NCI-H1105 (cell line): ENCODE measurements at regions not wholly inside any gene's neighbourhood (a gene's known extent, or its start where the extent isn't known, plus 50 kb on each side); places are given as distances from the start of the nearest gene placed in this dataset.
A peak's percentile ranks its signal among the peaks of the same experiment; 100 is the strongest.

Experiments used
- DNase-seq: peaks from one replicate; lab custom pipeline; 2025; lab: John Stamatoyannopoulos, UW

GRCh38 chr6:87851674-87852299 is 149.8 kb upstream of the AKIRIN2 start:
- no peak for DNase-seq

DNA sequence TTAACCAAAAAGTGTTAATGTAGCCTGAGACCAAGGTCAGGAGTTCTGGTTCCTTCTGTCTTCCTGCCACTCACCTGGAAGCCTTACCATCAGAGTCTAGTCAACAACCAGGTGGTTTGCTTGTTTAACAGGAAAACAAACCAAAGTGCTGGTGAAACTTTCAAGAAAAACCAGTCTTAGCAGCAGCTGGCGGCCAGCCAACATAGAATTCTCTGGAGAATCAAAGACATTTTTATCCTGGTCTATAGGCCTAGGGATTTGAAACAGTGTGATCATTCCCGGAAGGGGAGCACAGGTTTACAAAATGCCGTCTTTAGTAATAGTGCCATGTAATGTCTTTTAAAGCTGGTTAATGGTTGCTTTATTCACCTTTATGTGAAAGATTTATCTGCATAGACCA is 146.6 kb upstream of the AKIRIN2 start:
- peak; percentile 6 for DNase-seq

DNA sequence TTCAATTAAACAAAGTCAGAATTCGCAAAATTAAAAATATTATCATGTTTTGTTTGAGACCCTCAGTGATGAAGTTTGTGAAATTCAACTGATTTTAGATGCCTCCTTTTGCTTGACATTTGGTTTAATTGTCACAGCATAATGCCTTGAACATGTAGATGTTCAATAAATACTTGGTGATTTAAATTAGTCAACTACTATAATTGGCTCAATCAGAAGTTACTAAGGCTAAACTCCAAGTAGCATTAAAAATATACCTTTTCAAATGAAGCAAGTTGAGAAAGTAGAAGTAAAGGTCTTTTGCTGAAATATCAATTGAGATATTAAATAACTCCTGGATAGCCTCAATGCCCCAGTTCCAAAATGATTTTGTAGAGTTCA is 145.8 kb upstream of the AKIRIN2 start:
- DNase-seq, result no peak

- no peak for DNase-seq
Observed at GRCh38 chr6:87847135-87847829, 145.2 kb upstream of the AKIRIN2 start.

DNA sequence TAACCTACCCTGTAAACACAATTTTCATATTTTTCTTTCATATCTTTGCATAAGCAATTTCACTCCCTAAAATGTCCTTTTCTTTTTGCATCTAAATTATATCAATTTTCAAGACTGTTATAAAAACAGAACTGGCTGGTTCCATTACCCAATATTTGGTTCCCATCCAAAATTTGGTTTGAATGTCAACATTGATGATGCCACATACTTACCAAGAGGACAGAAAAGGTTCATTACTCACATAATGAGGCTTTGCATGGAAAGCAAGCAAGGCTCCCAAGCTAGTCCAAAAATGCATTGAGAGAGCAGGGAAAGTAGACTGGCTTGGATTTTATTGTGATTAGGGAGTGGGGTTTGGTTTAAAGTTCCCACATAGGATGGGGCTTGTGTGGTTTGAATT is 144.4 kb upstream of the AKIRIN2 start:
- no peak for DNase-seq

DNA sequence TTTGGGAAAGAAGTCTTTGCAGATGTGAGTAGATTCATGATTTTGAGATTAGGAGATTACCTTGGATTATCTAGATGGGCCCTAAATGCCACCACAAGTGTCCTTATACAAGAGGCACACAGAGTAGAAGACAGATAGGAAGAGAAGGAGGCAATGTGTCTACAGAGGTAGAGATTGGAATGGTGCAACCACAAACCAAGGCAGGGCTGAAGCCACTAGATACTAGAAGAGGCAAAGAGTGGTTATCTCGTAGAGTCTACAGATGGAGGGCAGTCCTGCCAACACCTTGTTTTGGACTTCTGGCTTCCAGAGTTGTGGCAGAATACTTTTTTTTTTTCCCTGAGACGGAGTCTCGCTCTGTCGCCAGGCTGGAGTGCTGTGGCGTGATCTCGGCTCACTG is 138.3 kb upstream of the AKIRIN2 start:
- DNase-seq, result no peak

- DNase-seq, result no peak
Observed at GRCh38 chr6:87837876-87838275, 135.8 kb upstream of the AKIRIN2 start.

DNA sequence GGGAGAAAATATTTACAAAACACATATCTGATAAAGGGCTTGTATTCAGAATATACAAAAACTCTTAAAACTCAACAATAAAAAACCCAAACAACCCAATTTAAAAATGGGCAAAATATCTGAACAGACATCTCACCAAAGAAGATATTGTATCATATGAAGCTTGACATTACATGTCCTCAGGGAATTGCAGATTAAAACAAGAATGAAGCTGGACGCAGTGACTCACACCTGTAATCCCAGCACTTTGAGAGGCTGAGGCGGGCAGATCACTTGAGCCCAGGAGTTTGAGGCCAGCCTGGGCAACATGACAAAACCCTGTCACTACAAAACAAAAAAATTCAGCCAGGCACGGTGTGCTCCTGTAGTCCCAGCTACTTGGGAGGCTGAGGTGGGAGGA is 135.4 kb upstream of the AKIRIN2 start:
- DNase-seq, result no peak

- DNase-seq, result peak; percentile 44
Observed at GRCh38 chr6:87832025-87832825, 130.2 kb upstream of the AKIRIN2 start.

- DNase-seq, result no peak
Observed at GRCh38 chr6:87830907-87831306, 128.9 kb upstream of the AKIRIN2 start.

- DNase-seq, result no peak
Observed at GRCh38 chr6:87829622-87830121, 127.6 kb upstream of the AKIRIN2 start.

- DNase-seq, result no peak
Observed at GRCh38 chr6:87828044-87828443, 126.0 kb upstream of the AKIRIN2 start.

GRCh38 chr6:87827346-87827745 is 125.3 kb upstream of the AKIRIN2 start:
- DNase-seq, result no peak

- no peak for DNase-seq
Observed at GRCh38 chr6:87826424-87826823, 124.4 kb upstream of the AKIRIN2 start.

- no peak for DNase-seq
Observed at GRCh38 chr6:87825821-87826221, 123.8 kb upstream of the AKIRIN2 start.

- DNase-seq, result no peak
Observed at GRCh38 chr6:87824958-87825491, 123.0 kb upstream of the AKIRIN2 start.

GRCh38 chr6:87822011-87822410 is 120.0 kb upstream of the AKIRIN2 start:
- DNase-seq, result no peak

DNA sequence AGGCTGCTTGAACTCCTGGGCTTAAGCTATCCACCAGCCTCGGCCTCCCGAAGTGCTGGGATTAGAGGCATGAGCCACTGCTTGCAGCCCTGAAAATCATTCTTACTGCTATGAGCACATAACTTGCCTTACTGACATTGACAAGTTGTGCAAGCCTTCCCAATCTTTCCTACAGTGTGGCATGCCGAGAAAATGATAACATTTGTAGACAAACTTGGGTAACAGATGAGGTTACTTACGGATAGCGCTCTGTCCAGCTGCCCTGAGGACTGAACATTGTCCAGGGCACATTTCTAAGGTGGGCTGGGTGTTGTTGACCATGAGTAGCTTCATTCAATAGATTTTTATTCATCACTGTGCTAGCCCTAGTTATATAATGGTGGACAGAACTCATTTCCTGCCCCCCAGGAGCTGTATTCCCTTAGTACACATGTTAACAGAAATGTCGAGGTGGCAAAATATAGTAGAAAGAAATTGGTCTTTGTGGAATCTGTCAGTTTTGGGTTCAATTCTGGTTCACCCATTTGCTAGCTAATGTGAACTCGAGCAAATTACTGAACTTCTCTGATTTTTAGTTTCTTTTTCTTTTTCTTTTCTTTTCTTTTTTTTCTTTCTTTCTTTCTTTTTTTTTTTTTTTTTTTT is 118.4 kb upstream of the AKIRIN2 start:
- no peak for DNase-seq

DNA sequence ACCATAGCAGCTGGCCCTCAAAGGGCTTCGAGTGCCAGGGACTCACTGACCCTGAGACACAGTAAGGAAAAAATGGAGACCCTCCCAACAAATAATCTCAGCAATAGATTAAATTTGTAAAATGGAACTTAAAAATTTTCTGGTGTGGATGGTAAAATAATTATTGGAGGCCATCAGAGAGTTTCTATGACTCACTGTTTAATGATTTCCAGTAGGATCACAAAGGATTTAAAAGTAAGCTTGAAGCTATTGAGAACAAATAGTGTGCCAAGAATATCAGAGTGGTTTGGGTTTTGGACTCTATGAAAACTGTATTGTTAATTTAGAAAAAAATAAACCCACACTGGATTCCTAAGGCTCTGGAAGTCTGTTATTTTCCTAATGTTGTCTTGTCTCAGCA is 115.2 kb upstream of the AKIRIN2 start:
- DNase-seq, result no peak

- DNase-seq, result no peak
Observed at GRCh38 chr6:87815449-87815848, 113.4 kb upstream of the AKIRIN2 start.

DNA sequence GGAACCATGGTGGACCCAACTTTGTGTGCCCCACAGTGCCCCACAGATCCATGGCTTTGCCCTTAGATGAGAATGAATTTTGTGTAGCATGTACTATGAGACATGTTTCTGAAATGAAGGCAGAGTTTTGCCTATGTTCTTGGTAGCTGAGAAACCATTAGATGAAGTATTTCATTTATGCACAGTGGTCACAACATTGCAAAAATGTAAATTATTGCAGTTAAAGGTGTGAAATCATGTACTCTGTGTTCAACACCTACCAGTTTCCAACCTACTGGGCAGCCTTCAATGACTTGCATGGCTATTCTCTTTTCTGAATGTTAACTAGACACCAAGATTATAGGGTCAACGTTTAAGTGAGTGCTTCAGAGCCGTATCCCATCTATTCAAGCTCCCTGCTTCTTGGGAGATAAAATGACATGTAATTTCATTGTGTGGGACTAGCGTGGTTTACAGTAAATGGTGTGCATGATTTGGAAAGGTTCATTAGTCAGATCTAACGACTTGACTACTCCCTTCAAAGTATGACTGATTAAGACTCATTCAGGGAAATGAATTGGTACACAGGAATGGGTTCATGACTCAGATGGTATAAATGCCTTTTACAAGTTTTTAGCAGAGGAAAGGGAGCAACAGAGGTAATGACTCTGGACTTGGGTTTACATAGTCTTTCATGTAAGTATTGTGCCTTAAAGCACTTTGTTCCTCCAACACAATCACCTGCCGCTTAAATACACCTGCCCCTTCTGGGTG is 106.1 kb upstream of the AKIRIN2 start:
- DNase-seq, result peak; percentile 28
